DND-41 (cell line): ENCODE measurements at regions not wholly inside any gene's neighbourhood (a gene's known extent, or its start where the extent isn't known, plus 50 kb on each side); places are given as distances from the start of the nearest gene placed in this dataset.

Experiments
- ATAC-seq: fragments of 200-7000 bp; cut with Tn5 transposase; 3 replicates; pipeline ENCODE4 v1.9.1; 2021; ENCODE audit warnings: low read depth; ENCODE audit not compliant: insufficient read depth
- DNase-seq: peaks from one replicate; pipeline ENCODE4 v3.0.0-alpha.2; 2020
- H2AFZ ChIP-seq: 2 replicates; pipeline ENCODE4 v1.6.0; 2012; ENCODE audit warnings: low read depth, low read length
- H3K27ac ChIP-seq: 2 replicates; pipeline ENCODE4 v1.5.1; 2012; ENCODE audit warnings: low read length, inconsistent platforms
- H3K27me3 ChIP-seq: fragments of 200-600 bp; sonication (generic); 2 replicates; pipeline ENCODE4 v1.6.0; 2012; ENCODE audit warnings: low read length, mild to moderate bottlenecking, inconsistent platforms; ENCODE audit not compliant: insufficient read depth, poor library complexity
- H3K36me3 ChIP-seq: 2 replicates; pipeline ENCODE4 v1.5.1; 2012; ENCODE audit warnings: low read length, inconsistent platforms; ENCODE audit not compliant: insufficient read depth
- H3K4me1 ChIP-seq: 2 replicates; pipeline ENCODE4 v1.5.1; 2012; ENCODE audit warnings: mild to moderate bottlenecking, low read length; ENCODE audit not compliant: insufficient read depth
- H3K4me2 ChIP-seq: 2 replicates; pipeline ENCODE4 v1.6.0; 2012; ENCODE audit warnings: mild to moderate bottlenecking, moderate library complexity, low read length, inconsistent platforms; ENCODE audit not compliant: insufficient read depth
- H3K4me3 ChIP-seq, 2 experiments: fragments of 200-600 bp in 1 of 2; shearing (Covaris generic) in 1 of 2; 2 replicates each; pipeline ENCODE4 v1.5.1; 2012 to 2016; ENCODE audit warnings: inconsistent platforms in 2 of 2, low read length in 2 of 2, mild to moderate bottlenecking in 2 of 2, low read depth in 1 of 2, moderate library complexity in 1 of 2
- H3K79me2 ChIP-seq: 2 replicates; pipeline ENCODE4 v1.6.0; 2012; ENCODE audit warnings: low read length, inconsistent platforms; ENCODE audit not compliant: insufficient read depth
- H3K9ac ChIP-seq: 2 replicates; pipeline ENCODE4 v1.6.0; 2012; ENCODE audit warnings: low read depth, mild to moderate bottlenecking, inconsistent platforms, low read length, moderate library complexity
- H3K9me3 ChIP-seq: 2 replicates; pipeline ENCODE4 v1.5.1; 2012; ENCODE audit warnings: low read length, moderate library complexity, mild to moderate bottlenecking, inconsistent platforms; ENCODE audit not compliant: insufficient read depth, severe bottlenecking
- H4K20me1 ChIP-seq: 2 replicates; pipeline ENCODE4 v1.6.0; 2012; ENCODE audit warnings: low read length; ENCODE audit not compliant: insufficient read depth
- EZH2 ChIP-seq: IDR thresholded peaks from 3 replicates; pipeline ENCODE4 v1.6.1; 2012; ENCODE audit warnings: borderline replicate concordance, low read depth, mild to moderate bottlenecking, moderate library complexity, low read length, inconsistent platforms; ENCODE audit not compliant: severe bottlenecking
- TF ChIP-seq, protein P1 (sequence below): IDR thresholded peaks from 2 replicates; pipeline ENCODE4 v1.5.1; 2012; ENCODE audit warnings: borderline replicate concordance, low read length, moderate library complexity, mild to moderate bottlenecking; ENCODE audit not compliant: poor library complexity, severe bottlenecking; ENCODE audit errors: extremely low read depth

DNA sequence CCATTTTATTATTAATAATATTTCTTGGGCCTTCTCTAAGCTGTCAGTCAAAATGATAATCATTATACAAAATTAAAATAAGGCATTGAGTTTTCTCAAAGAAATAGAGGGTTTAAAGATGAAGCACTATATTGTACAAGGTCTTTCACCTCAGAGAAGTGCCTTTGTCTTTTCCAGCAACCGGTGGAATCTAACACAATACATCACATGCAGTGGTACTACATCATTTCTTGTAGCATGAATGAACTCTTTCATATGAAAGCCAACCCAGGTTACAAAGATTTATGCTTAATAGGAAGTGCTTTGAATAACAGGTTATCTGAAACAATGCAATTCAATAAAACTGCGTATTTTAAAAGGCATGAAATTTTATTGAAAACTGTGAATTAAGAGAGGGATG lies 1620.8 kb downstream of the PCDH9 start:
- Histone ChIP-seq H3K9me3 (no peaks in the 10 kb centered on the region), H3K27ac (no peak overlapping the region), H2AFZ (no peak overlapping the region), H3K36me3 (no peaks in the 10 kb centered on the region), H3K79me2 (no peaks in the 10 kb centered on the region), H4K20me1 (no peaks in the 10 kb centered on the region), H3K4me2 (no peak overlapping the region), H3K9ac (no peak overlapping the region), H3K4me1 (no peaks in the 10 kb centered on the region), H3K27me3 (no peaks in the 10 kb centered on the region), H3K4me3 (no peak overlapping the region)
- TF ChIP-seq EZH2, result no peak
- TF ChIP-seq, protein P1, sequence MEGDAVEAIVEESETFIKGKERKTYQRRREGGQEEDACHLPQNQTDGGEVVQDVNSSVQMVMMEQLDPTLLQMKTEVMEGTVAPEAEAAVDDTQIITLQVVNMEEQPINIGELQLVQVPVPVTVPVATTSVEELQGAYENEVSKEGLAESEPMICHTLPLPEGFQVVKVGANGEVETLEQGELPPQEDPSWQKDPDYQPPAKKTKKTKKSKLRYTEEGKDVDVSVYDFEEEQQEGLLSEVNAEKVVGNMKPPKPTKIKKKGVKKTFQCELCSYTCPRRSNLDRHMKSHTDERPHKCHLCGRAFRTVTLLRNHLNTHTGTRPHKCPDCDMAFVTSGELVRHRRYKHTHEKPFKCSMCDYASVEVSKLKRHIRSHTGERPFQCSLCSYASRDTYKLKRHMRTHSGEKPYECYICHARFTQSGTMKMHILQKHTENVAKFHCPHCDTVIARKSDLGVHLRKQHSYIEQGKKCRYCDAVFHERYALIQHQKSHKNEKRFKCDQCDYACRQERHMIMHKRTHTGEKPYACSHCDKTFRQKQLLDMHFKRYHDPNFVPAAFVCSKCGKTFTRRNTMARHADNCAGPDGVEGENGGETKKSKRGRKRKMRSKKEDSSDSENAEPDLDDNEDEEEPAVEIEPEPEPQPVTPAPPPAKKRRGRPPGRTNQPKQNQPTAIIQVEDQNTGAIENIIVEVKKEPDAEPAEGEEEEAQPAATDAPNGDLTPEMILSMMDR, result no peak
- DNase-seq, result no peak
- ATAC-seq, result no peak

- no peak for TF ChIP-seq EZH2
- TF ChIP-seq, protein P1, result no peak
- H2AFZ ChIP-seq, result no peak overlapping the region
- H4K20me1 ChIP-seq, result no peaks in the 10 kb centered on the region
- no peaks in the 10 kb centered on the region for H3K9me3 ChIP-seq
- H3K9ac ChIP-seq, result no peak overlapping the region
- no peak for ATAC-seq
- H3K4me2 ChIP-seq, result no peak overlapping the region
- H3K4me1 ChIP-seq, result no peaks in the 10 kb centered on the region
- no peak overlapping the region for H3K27ac ChIP-seq
- no peaks in the 10 kb centered on the region for H3K36me3 ChIP-seq
- H3K4me3 ChIP-seq, result no peak overlapping the region
- H3K79me2 ChIP-seq, result no peaks in the 10 kb centered on the region
- no peak for DNase-seq
- no peaks in the 10 kb centered on the region for H3K27me3 ChIP-seq
Observed at GRCh38 chr13:65606622-65607021, 1623.5 kb downstream of the PCDH9 start.

DNA sequence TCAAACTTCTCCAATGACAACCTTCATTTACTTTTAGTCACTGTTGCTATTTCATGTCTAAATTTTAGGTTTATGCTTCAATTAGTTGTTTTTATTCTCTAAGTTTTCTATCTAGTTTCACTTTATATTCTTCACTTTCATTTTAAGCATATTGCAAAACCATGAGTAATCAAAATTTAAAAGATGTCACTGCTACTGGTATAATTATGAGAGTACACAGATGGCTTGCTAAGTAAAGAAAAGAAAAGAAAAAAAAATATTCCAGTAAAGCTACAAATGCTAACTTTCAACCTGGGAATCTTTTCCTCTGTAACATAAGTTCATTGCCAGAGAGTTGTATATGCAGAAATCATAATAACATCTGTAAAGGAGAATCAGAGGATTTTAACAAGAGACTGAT lies 1624.7 kb downstream of the PCDH9 start:
- Histone ChIP-seq H3K27ac (no peak overlapping the region), H3K4me3 (no peak overlapping the region), H2AFZ (no peak overlapping the region)

More for the DNA sequence above, 1624.7 kb downstream of the PCDH9 start:
- no peaks in the 10 kb centered on the region for H3K36me3 ChIP-seq
- no peak overlapping the region for H3K4me2 ChIP-seq
- TF ChIP-seq, protein P1, result no peak
- no peak for TF ChIP-seq EZH2
- no peaks in the 10 kb centered on the region for H3K79me2 ChIP-seq
- H3K9ac ChIP-seq, result no peak overlapping the region
- H3K27me3 ChIP-seq, result no peaks in the 10 kb centered on the region
- no peaks in the 10 kb centered on the region for H3K9me3 ChIP-seq
- no peaks in the 10 kb centered on the region for H4K20me1 ChIP-seq
- no peak for DNase-seq
- H3K4me1 ChIP-seq, result no peaks in the 10 kb centered on the region
- no peak for ATAC-seq
